ENCODE measurements at regions not wholly inside any gene's neighbourhood (a gene's known extent, or its start where the extent isn't known, plus 50 kb on each side); places are given as distances from the start of the nearest gene placed in this dataset.

DNA sequence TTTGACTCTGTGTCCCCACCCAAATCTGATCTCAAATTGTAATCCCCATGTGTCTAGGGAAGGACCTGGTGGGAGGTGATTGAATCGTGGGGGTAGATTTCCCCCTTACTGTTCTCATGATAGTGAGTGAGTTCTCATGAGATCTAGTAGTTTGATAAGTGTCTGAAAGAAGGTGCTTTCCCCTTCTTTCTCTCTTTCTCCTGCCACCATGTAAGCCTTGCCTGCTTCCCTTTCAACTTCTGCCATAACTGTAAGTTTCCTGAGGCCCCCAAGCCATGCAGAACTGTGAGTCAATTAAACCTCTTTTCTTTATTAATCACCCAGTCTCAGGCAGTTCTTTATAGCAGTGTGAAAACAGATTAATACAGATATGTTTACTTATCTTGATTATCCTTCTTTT, 266.5 kb upstream of the GYPC start (continued):
- TF ChIP-seq, protein P1, sequence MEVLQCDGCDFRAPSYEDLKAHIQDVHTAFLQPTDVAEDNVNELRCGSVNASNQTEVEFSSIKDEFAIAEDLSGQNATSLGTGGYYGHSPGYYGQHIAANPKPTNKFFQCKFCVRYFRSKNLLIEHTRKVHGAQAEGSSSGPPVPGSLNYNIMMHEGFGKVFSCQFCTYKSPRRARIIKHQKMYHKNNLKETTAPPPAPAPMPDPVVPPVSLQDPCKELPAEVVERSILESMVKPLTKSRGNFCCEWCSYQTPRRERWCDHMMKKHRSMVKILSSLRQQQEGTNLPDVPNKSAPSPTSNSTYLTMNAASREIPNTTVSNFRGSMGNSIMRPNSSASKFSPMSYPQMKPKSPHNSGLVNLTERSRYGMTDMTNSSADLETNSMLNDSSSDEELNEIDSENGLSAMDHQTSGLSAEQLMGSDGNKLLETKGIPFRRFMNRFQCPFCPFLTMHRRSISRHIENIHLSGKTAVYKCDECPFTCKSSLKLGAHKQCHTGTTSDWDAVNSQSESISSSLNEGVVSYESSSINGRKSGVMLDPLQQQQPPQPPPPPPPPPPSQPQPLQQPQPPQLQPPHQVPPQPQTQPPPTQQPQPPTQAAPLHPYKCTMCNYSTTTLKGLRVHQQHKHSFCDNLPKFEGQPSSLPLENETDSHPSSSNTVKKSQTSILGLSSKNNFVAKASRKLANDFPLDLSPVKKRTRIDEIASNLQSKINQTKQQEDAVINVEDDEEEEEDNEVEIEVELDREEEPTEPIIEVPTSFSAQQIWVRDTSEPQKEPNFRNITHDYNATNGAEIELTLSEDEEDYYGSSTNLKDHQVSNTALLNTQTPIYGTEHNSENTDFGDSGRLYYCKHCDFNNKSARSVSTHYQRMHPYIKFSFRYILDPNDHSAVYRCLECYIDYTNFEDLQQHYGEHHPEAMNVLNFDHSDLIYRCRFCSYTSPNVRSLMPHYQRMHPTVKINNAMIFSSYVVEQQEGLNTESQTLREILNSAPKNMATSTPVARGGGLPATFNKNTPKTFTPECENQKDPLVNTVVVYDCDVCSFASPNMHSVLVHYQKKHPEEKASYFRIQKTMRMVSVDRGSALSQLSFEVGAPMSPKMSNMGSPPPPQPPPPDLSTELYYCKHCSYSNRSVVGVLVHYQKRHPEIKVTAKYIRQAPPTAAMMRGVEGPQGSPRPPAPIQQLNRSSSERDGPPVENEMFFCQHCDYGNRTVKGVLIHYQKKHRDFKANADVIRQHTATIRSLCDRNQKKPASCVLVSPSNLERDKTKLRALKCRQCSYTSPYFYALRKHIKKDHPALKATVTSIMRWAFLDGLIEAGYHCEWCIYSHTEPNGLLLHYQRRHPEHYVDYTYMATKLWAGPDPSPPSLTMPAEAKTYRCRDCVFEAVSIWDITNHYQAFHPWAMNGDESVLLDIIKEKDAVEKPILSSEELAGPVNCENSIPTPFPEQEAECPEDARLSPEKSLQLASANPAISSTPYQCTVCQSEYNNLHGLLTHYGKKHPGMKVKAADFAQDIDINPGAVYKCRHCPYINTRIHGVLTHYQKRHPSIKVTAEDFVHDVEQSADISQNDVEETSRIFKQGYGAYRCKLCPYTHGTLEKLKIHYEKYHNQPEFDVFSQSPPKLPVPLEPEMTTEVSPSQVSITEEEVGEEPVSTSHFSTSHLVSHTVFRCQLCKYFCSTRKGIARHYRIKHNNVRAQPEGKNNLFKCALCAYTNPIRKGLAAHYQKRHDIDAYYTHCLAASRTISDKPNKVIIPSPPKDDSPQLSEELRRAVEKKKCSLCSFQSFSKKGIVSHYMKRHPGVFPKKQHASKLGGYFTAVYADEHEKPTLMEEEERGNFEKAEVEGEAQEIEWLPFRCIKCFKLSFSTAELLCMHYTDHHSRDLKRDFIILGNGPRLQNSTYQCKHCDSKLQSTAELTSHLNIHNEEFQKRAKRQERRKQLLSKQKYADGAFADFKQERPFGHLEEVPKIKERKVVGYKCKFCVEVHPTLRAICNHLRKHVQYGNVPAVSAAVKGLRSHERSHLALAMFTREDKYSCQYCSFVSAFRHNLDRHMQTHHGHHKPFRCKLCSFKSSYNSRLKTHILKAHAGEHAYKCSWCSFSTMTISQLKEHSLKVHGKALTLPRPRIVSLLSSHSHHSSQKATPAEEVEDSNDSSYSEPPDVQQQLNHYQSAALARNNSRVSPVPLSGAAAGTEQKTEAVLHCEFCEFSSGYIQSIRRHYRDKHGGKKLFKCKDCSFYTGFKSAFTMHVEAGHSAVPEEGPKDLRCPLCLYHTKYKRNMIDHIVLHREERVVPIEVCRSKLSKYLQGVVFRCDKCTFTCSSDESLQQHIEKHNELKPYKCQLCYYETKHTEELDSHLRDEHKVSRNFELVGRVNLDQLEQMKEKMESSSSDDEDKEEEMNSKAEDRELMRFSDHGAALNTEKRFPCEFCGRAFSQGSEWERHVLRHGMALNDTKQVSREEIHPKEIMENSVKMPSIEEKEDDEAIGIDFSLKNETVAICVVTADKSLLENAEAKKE (CRISPR knock-in tag; IDR thresholded peaks at IDR 0.05) = no peak
- TF ChIP-seq EZH2 (IDR thresholded peaks at IDR 0.05; ENCODE audit: low read depth, unreplicated experiment) = no peak
- TF ChIP-seq STAT1 (IDR thresholded peaks at IDR 0.05; ENCODE audit: unreplicated experiment) = no peak
- no peak for TF ChIP-seq NANOG (IDR thresholded peaks at IDR 0.05; ENCODE audit: borderline replicate concordance)
- TF ChIP-seq, protein P2, sequence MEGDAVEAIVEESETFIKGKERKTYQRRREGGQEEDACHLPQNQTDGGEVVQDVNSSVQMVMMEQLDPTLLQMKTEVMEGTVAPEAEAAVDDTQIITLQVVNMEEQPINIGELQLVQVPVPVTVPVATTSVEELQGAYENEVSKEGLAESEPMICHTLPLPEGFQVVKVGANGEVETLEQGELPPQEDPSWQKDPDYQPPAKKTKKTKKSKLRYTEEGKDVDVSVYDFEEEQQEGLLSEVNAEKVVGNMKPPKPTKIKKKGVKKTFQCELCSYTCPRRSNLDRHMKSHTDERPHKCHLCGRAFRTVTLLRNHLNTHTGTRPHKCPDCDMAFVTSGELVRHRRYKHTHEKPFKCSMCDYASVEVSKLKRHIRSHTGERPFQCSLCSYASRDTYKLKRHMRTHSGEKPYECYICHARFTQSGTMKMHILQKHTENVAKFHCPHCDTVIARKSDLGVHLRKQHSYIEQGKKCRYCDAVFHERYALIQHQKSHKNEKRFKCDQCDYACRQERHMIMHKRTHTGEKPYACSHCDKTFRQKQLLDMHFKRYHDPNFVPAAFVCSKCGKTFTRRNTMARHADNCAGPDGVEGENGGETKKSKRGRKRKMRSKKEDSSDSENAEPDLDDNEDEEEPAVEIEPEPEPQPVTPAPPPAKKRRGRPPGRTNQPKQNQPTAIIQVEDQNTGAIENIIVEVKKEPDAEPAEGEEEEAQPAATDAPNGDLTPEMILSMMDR (conservative IDR thresholded peaks at IDR 0.05; ENCODE audit: low read depth in 2 of 2) = no peak

DNA sequence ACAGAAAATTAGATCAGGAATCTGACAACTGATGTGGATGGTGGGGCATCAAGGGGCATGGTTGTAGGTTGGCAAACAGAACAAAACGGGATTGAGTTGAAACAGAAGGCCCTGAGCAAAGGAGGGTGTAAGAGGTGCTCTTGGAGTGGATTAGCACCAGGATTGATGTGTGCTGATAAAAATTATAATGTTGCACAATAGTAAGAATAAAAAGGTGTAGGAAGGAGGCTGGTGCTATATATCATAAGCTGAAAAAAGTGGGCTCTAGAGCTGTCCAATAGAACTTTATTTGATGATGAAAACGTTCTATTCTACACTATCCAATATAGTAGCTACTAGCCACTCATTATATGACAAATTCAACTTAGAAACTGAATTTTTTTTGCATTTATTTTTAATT, 263.1 kb upstream of the GYPC start:
- no peaks in the 10 kb centered on the region; the same call in 2 of the 3 replicates for H3K36me3 Mint-ChIP-seq (ENCODE audit: low read depth)
- ATAC-seq = no peak
- no peak overlapping the region for H3K27ac ChIP-seq (ENCODE audit: low read depth)
- DNase-seq (ENCODE audit: low spot score) = no peak
- no peak overlapping the region for H3K4me2 ChIP-seq
- no peaks in the 10 kb centered on the region for H3K79me2 ChIP-seq (replicated peaks; ENCODE audit: insufficient read depth)
- no peaks in the 10 kb centered on the region for H3K9me2 ChIP-seq (ENCODE audit: insufficient read depth)
- H3K4me1 ChIP-seq (ENCODE audit: insufficient read depth) = no peaks in the 10 kb centered on the region
- H3K36me3 ChIP-seq (ENCODE audit: insufficient read depth) = 0 out of 2 replicates have a peak, but pooled peaks cover 1% of the 10 kb centered on the region
- TF ChIP-seq, protein P2 (conservative IDR thresholded peaks at IDR 0.05; ENCODE audit: low read depth in 2 of 2) = no peak
- TF ChIP-seq JUNB (IDR thresholded peaks at IDR 0.05; ENCODE audit: unreplicated experiment) (no peak), NANOG (IDR thresholded peaks at IDR 0.05; ENCODE audit: borderline replicate concordance) (no peak), STAT1 (IDR thresholded peaks at IDR 0.05; ENCODE audit: unreplicated experiment) (no peak)
- H3K4me1 Mint-ChIP-seq = no peaks in the 10 kb centered on the region
- peaks cover 12% of the 10 kb centered on the region for H3K9me3 Mint-ChIP-seq
- H3K4me3 Mint-ChIP-seq = no peak overlapping the region
- H3F3A ChIP-seq (replicated peaks; ENCODE audit: low read depth) = no peaks in the 10 kb centered on the region
- no peaks in the 10 kb centered on the region for H3K27me3 ChIP-seq (ENCODE audit: insufficient read depth)
- H2AFZ ChIP-seq = no peak overlapping the region
- no peaks in the 10 kb centered on the region for H4K20me1 ChIP-seq (replicated peaks; ENCODE audit: insufficient read depth)
- H3K4me3 ChIP-seq = no peak overlapping the region
- H3K27me3 Mint-ChIP-seq (ENCODE audit: insufficient read depth, low read depth, poor library complexity) = peaks cover 1% of the 10 kb centered on the region
- H3K27ac Mint-ChIP-seq = no peak overlapping the region
